B cell (primary cell): ENCODE measurements at regions not wholly inside any gene's neighbourhood (a gene's known extent, or its start where the extent isn't known, plus 50 kb on each side); places are given as distances from the start of the nearest gene placed in this dataset.

Experiments
- ATAC-seq: fragments of 200-7000 bp; cut with Tn5 transposase; one replicate; pipeline ENCODE4 v1.10.0; 2021; ENCODE audit warnings: low read depth, mild to moderate bottlenecking, moderate number of reproducible peaks, moderate library complexity
- CTCF ChIA-PET: fragments of 350-600 bp; sonication (Branson Sonifier 250); formaldehyde crosslinking; loops from one replicate; lab custom pipeline; 2021; ENCODE audit warnings: antibody characterized with exemption, inconsistent platforms; lab: Charles Lee
- POLR2A ChIA-PET: fragments of 350-600 bp; sonication (Branson Sonifier 250); formaldehyde crosslinking; loops from one replicate; lab custom pipeline; 2021; ENCODE audit warnings: antibody characterized with exemption; lab: Charles Lee
- DNase-seq: peaks from one replicate; pipeline ENCODE4 v3.0.0; 2013
- H2AFZ ChIP-seq: 2 replicates; pipeline ENCODE4 v1.6.1; 2012; ENCODE audit warnings: mild to moderate bottlenecking, low read depth, low read length; ENCODE audit not compliant: insufficient read depth, poor library complexity, severe bottlenecking
- H3K27ac ChIP-seq, 2 donors: 1 replicate in 1 of 2; 2 replicates in 1 of 2; pipeline ENCODE4 v1.5.1; 2012 to 2013; ENCODE audit warnings: low read length in 2 of 2, mild to moderate bottlenecking in 2 of 2, moderate library complexity in 1 of 2
- H3K27me3 ChIP-seq, 4 experiments: fragments of 200-600 bp in 1 of 4; sonication (generic) in 1 of 4; replicated peaks in 1 of 4; 1 replicate in 2 of 4; 2 replicates in 2 of 4; pipeline versions ENCODE4 v1.6.1 to v1.7.0; 2013 to 2016; ENCODE audit warnings: low read length in 3 of 4, mild to moderate bottlenecking in 2 of 4, mixed read lengths in 1 of 4, moderate library complexity in 1 of 4; ENCODE audit not compliant: insufficient read depth in 4 of 4, control insufficient read depth in 3 of 4; ENCODE audit errors: control extremely low read depth in 1 of 4
- H3K36me3 ChIP-seq, 2 experiments: replicated peaks in 1 of 2; 1 replicate in 1 of 2; 2 replicates in 1 of 2; pipeline versions ENCODE4 v1.6.1 to v1.7.1; 2013; ENCODE audit warnings: low read length in 1 of 2; ENCODE audit not compliant: insufficient read depth in 2 of 2, control insufficient read depth in 1 of 2; ENCODE audit errors: control extremely low read depth in 1 of 2, extremely low read depth in 1 of 2
- H3K4me1 ChIP-seq, 2 donors: fragments of 200-600 bp in 1 of 2; sonication (generic) in 1 of 2; 1 replicate in 1 of 2; 2 replicates in 1 of 2; pipeline versions ENCODE4 v1.5.1 to v1.6.1; 2013 to 2017; ENCODE audit warnings: low read length in 2 of 2; ENCODE audit not compliant: control insufficient read depth in 2 of 2, insufficient read depth in 2 of 2
- H3K4me2 ChIP-seq: replicated peaks from 2 replicates; pipeline ENCODE3; 2012; ENCODE audit warnings: mild to moderate bottlenecking, low read depth, low read length; ENCODE audit not compliant: poor library complexity, severe bottlenecking
- H3K4me3 ChIP-seq, 5 experiments: fragments of 200-600 bp in 1 of 5; sonication (generic) in 1 of 5; 1 replicate in 3 of 5; 2 replicates in 2 of 5; pipeline versions ENCODE4 v1.5.1 to v1.7.0; 2011 to 2016; ENCODE audit warnings: low read length in 4 of 5, mild to moderate bottlenecking in 4 of 5, low read depth in 2 of 5, control low read depth in 1 of 5, moderate library complexity in 1 of 5; ENCODE audit not compliant: insufficient read depth in 1 of 5; ENCODE audit errors: control extremely low read depth in 1 of 5, extremely low read depth in 1 of 5
- H3K79me2 ChIP-seq: fragments of 200-600 bp; sonication (generic); one replicate; pipeline ENCODE4 v1.6.0; 2016; ENCODE audit warnings: low read length; ENCODE audit not compliant: control insufficient read depth, insufficient read depth
- H3K9ac ChIP-seq: fragments of 200-600 bp; sonication (generic); 2 replicates; pipeline ENCODE4 v1.6.1; 2017; ENCODE audit warnings: mild to moderate bottlenecking, low read length, moderate library complexity
- H3K9me3 ChIP-seq, 3 donors: one replicate each; pipeline versions ENCODE4 v1.6.1 to v1.7.1; 2013; ENCODE audit warnings: low read length in 2 of 3; ENCODE audit not compliant: control insufficient read depth in 2 of 3, insufficient read depth in 1 of 3; ENCODE audit errors: control extremely low read depth in 1 of 3
- H4K20me1 ChIP-seq: 2 replicates; pipeline ENCODE4 v1.6.0; 2012; ENCODE audit warnings: mild to moderate bottlenecking, low read length; ENCODE audit not compliant: insufficient read depth, control insufficient read depth, poor library complexity, severe bottlenecking
- H3K27ac Mint-ChIP-seq: one replicate; pipeline ENCODE4 v1.8.0; 2021; ENCODE audit warnings: mixed read lengths
- H3K27me3 Mint-ChIP-seq: one replicate; pipeline ENCODE4 v1.8.0; 2021; ENCODE audit warnings: mixed read lengths
- H3K4me1 Mint-ChIP-seq: one replicate; pipeline ENCODE4 v1.8.0; 2021; ENCODE audit warnings: mixed read lengths
- H3K4me3 Mint-ChIP-seq: one replicate; pipeline ENCODE4 v1.8.0; 2021; ENCODE audit warnings: mixed read lengths
- H3K9me3 Mint-ChIP-seq: one replicate; pipeline ENCODE4 v1.8.0; 2022; ENCODE audit warnings: mixed read lengths; ENCODE audit not compliant: insufficient read depth
- CTCF ChIP-seq: fragments of 200-600 bp; IDR thresholded peaks from one replicate; pipeline ENCODE4 v1.8.0; 2022; ENCODE audit warnings: antibody characterized with exemption, mild to moderate bottlenecking
- EZH2 ChIP-seq: IDR thresholded peaks from 2 replicates; pipeline ENCODE4 v1.6.1; 2012; ENCODE audit warnings: borderline replicate concordance, low read depth, mild to moderate bottlenecking, moderate library complexity, low read length; ENCODE audit not compliant: insufficient read depth, poor library complexity, severe bottlenecking
- WGBS: methylation state at CpG from one replicate; pipeline ENCODE4 v1.1.5; 2013; ENCODE audit warnings: missing lambda C conversion rate; ENCODE audit not compliant: insufficient coverage; 5-methylcytosine and 5-hydroxymethylcytosine counted together
- intact Hi-C: fragments of 100-400 bp; cut with micrococcal nuclease; formaldehyde crosslinking; loops from one replicate; pipeline ENCODE4 v1.10.0; 2022

- H3K4me3 ChIP-seq = no peak overlapping the region
- H3K4me1 Mint-ChIP-seq = no peaks in the 10 kb centered on the region
- H3K9me3 ChIP-seq = peaks cover 0 to 13% (median 0%) of the 10 kb centered on the region in 3 donors
- H3K9ac ChIP-seq = no peak overlapping the region
- no peak overlapping the region for H3K4me2 ChIP-seq
- H3K36me3 ChIP-seq = no peaks in the 10 kb centered on the region
- H2AFZ ChIP-seq = no peak overlapping the region
- peaks cover 11% of the 10 kb centered on the region for H3K27me3 Mint-ChIP-seq
- 52% methylated on average over 4 of the region's 10 CpGs for WGBS
- H3K79me2 ChIP-seq = no peaks in the 10 kb centered on the region
- ATAC-seq (no peak), DNase-seq (no peak)
- TF ChIP-seq EZH2 (no peak), CTCF (no peak)
- H3K27me3 ChIP-seq = peaks cover 0 to 4% (median 1%) of the 10 kb centered on the region in 4 experiments
- no peaks in the 10 kb centered on the region for H4K20me1 ChIP-seq
- H3K27ac ChIP-seq = no peak overlapping the region
- H3K4me1 ChIP-seq = no peaks in the 10 kb centered on the region
- H3K27ac Mint-ChIP-seq = no peak overlapping the region
- peaks cover 6% of the 10 kb centered on the region for H3K9me3 Mint-ChIP-seq
- POLR2A ChIA-PET = no interaction called here
- CTCF ChIA-PET = no interaction called here
- H3K4me3 Mint-ChIP-seq = no peak overlapping the region
- intact Hi-C loops = no loop called here
Measured at GRCh38 chr1:228930479-228930957, 195.2 kb downstream of the RHOU start.

GRCh38 chr1:228933753-228934152 lies 198.5 kb downstream of the RHOU start:
- Histone ChIP-seq H3K79me2 (no peaks in the 10 kb centered on the region), H3K27ac (no peak overlapping the region), H3K27me3 (peaks cover 0 to 4% (median 0%) of the 10 kb centered on the region in 4 experiments), H3K4me1 (peaks cover 0 to 6% of the 10 kb centered on the region in 2 donors), H3K4me3 (no peak overlapping the region), H3K36me3 (no peaks in the 10 kb centered on the region), H3K4me2 (no peak overlapping the region), H4K20me1 (no peaks in the 10 kb centered on the region), H3K9me3 (peaks cover 0 to 9% (median 0%) of the 10 kb centered on the region in 3 donors), H2AFZ (no peak overlapping the region), H3K9ac (no peak overlapping the region)
- ChIA-PET CTCF (no interaction called here), POLR2A (no interaction called here)
- H3K27ac Mint-ChIP-seq = no peak overlapping the region
- DNase-seq (no peak), ATAC-seq (no peak)
- WGBS = no CpG with 5 or more reads among the region's 3 CpGs
- peaks cover 3% of the 10 kb centered on the region for H3K4me1 Mint-ChIP-seq
- peaks cover 16% of the 10 kb centered on the region for H3K27me3 Mint-ChIP-seq
- peaks cover 6% of the 10 kb centered on the region for H3K9me3 Mint-ChIP-seq
- no peak overlapping the region for H3K4me3 Mint-ChIP-seq
- no peak for TF ChIP-seq CTCF
- TF ChIP-seq EZH2 = no peak
- intact Hi-C loops = no loop called here
